ENCODE measurements at regions not wholly inside any gene's neighbourhood (a gene's known extent, or its start where the extent isn't known, plus 50 kb on each side); places are given as distances from the start of the nearest gene placed in this dataset.

GRCh38 chr2:167900435-167901114, 346.8 kb downstream of the STK39 start:
- DNase-seq (ENCODE audit: low spot score): no peak

GRCh38 chr2:167898340-167898739, 349.1 kb downstream of the STK39 start:
- DNase-seq (ENCODE audit: low spot score): no peak

- no peak for DNase-seq (ENCODE audit: low spot score)
Measured at GRCh38 chr2:167891841-167892240, 355.6 kb downstream of the STK39 start.

GRCh38 chr2:167890739-167891138, 356.7 kb downstream of the STK39 start:
- no peak for DNase-seq (ENCODE audit: low spot score)

- no peak for DNase-seq (ENCODE audit: low spot score)
Measured at GRCh38 chr2:167880415-167880814, 367.0 kb downstream of the STK39 start.

- no peak for DNase-seq (ENCODE audit: low spot score)
Measured at GRCh38 chr2:167875529-167875928, 371.9 kb downstream of the STK39 start.

GRCh38 chr2:167874812-167875211, 372.6 kb downstream of the STK39 start:
- no peak for DNase-seq (ENCODE audit: low spot score)

GRCh38 chr2:167871286-167871685, 376.1 kb downstream of the STK39 start:
- no peak for DNase-seq (ENCODE audit: low spot score)

- DNase-seq (ENCODE audit: low spot score): no peak
Measured at GRCh38 chr2:167869200-167869599, 378.2 kb downstream of the STK39 start.

GRCh38 chr2:167863377-167863776, 384.0 kb downstream of the STK39 start:
- DNase-seq (ENCODE audit: low spot score): no peak

GRCh38 chr2:167862782-167863181, 384.6 kb downstream of the STK39 start:
- no peak for DNase-seq (ENCODE audit: low spot score)

GRCh38 chr2:167862296-167862695, 385.1 kb downstream of the STK39 start:
- DNase-seq (ENCODE audit: low spot score): no peak

GRCh38 chr2:167861574-167862193, 385.7 kb downstream of the STK39 start:
- DNase-seq (ENCODE audit: low spot score): no peak

GRCh38 chr2:167860082-167860481, 387.3 kb downstream of the STK39 start:
- DNase-seq (ENCODE audit: low spot score): no peak

GRCh38 chr2:167859676-167860075, 387.7 kb downstream of the STK39 start:
- DNase-seq (ENCODE audit: low spot score): no peak

- DNase-seq (ENCODE audit: low spot score): no peak
Measured at GRCh38 chr2:167858086-167858485, 389.3 kb downstream of the STK39 start.

GRCh38 chr2:167857416-167857815, 390.0 kb downstream of the STK39 start:
- DNase-seq (ENCODE audit: low spot score): no peak

- DNase-seq (ENCODE audit: low spot score): no peak
Measured at GRCh38 chr2:167856190-167856589, 391.2 kb downstream of the STK39 start.

GRCh38 chr2:167855211-167855610, 392.2 kb downstream of the STK39 start:
- no peak for DNase-seq (ENCODE audit: low spot score)

- DNase-seq (ENCODE audit: low spot score): no peak
Measured at GRCh38 chr2:167853717-167854116, 393.7 kb downstream of the STK39 start.

- no peak for DNase-seq (ENCODE audit: low spot score)
Measured at GRCh38 chr2:167851876-167852275, 395.5 kb downstream of the STK39 start.

- DNase-seq (ENCODE audit: low spot score): no peak
Measured at GRCh38 chr2:167851323-167851860, 396.0 kb downstream of the STK39 start.

GRCh38 chr2:167844714-167845530, 402.5 kb downstream of the STK39 start:
- DNase-seq (ENCODE audit: low spot score): no peak

Data from LoVo (cell line).